BLaER1 (cell line): ENCODE measurements at regions not wholly inside any gene's neighbourhood (a gene's known extent, or its start where the extent isn't known, plus 50 kb on each side); places are given as distances from the start of the nearest gene placed in this dataset.

ENCODE experiments used
- H3K27ac ChIP-seq: shearing (Covaris generic); formaldehyde crosslinking; 2 replicates; pipeline ENCODE4 v1.8.1; 2022
- H3K27me3 ChIP-seq: shearing (Covaris generic); formaldehyde crosslinking; 2 replicates; pipeline ENCODE4 v1.8.1; 2022
- H3K36me3 ChIP-seq: shearing (Covaris generic); formaldehyde crosslinking; 2 replicates; pipeline ENCODE4 v1.8.1; 2022
- H3K4me1 ChIP-seq: shearing (Covaris generic); formaldehyde crosslinking; 2 replicates; pipeline ENCODE4 v1.8.1; 2022
- H3K4me2 ChIP-seq: shearing (Covaris generic); formaldehyde crosslinking; 2 replicates; pipeline ENCODE4 v1.8.1; 2022
- H3K4me3 ChIP-seq: shearing (Covaris generic); formaldehyde crosslinking; 2 replicates; pipeline ENCODE4 v1.8.1; 2022
- H3K9ac ChIP-seq: shearing (Covaris generic); formaldehyde crosslinking; 2 replicates; pipeline ENCODE4 v1.8.1; 2022
- H3K9me3 ChIP-seq: shearing (Covaris generic); formaldehyde crosslinking; 2 replicates; pipeline ENCODE4 v1.8.1; 2022
- H4K20me1 ChIP-seq: shearing (Covaris generic); formaldehyde crosslinking; 2 replicates; pipeline ENCODE4 v1.8.1; 2022
- Cebpa-rat ChIP-seq: shearing (Covaris generic); IDR thresholded peaks from 2 replicates; pipeline ENCODE4 v1.8.1; 2022

DNA sequence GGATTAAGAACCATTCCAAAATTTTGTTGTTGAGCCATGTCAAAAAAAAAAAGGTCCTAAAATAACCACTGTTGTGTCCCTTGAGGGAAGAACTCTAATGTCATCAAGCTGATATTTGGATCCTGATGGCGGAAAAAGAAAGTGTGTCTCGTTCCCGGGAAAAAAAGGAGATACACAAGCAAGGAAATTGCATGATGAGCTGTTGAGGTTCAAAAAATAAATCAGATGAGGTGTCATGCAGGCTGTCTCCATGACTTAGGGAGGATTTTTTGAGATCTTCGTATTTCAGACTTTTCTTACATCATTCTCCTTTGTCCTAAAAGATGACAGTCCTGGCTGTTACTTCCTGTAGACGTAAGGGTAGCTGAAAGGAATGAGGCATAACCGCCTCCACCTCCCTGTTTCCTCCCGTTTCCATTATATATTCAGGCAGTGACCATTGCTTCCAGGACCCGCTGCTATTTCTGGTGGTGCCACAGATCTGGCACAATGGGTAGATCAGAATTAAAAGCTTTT lies 117.3 kb upstream of the TNFAIP3 start:
- Histone ChIP-seq H4K20me1 (no peaks in the 10 kb centered on the region), H3K9ac (peak overlapping the region; percentile 13; the same call in 1 of the 2 replicates), H3K4me1 (peaks cover 56% of the 10 kb centered on the region), H3K4me3 (peak overlapping the region; percentile 4; the same call in 1 of the 2 replicates), H3K27ac (peak overlapping the region; percentile 40; the same call in 1 of the 2 replicates), H3K9me3 (no peaks in the 10 kb centered on the region), H3K4me2 (peak overlapping the region; percentile 77), H3K36me3 (no peaks in the 10 kb centered on the region), H3K27me3 (no peaks in the 10 kb centered on the region)
- TF ChIP-seq Cebpa-rat: no peak

GRCh38 chr6:137750297-137750696 lies 116.8 kb upstream of the TNFAIP3 start:
- Histone ChIP-seq H3K4me2 (peak overlapping the region; percentile 77), H3K36me3 (no peaks in the 10 kb centered on the region), H3K4me3 (no peak overlapping the region), H4K20me1 (no peaks in the 10 kb centered on the region), H3K27ac (no peak overlapping the region; the same call in 1 of the 2 replicates), H3K9ac (no peak overlapping the region), H3K9me3 (no peaks in the 10 kb centered on the region), H3K27me3 (no peaks in the 10 kb centered on the region), H3K4me1 (peaks cover 61% of the 10 kb centered on the region)
- no peak for TF ChIP-seq Cebpa-rat

DNA sequence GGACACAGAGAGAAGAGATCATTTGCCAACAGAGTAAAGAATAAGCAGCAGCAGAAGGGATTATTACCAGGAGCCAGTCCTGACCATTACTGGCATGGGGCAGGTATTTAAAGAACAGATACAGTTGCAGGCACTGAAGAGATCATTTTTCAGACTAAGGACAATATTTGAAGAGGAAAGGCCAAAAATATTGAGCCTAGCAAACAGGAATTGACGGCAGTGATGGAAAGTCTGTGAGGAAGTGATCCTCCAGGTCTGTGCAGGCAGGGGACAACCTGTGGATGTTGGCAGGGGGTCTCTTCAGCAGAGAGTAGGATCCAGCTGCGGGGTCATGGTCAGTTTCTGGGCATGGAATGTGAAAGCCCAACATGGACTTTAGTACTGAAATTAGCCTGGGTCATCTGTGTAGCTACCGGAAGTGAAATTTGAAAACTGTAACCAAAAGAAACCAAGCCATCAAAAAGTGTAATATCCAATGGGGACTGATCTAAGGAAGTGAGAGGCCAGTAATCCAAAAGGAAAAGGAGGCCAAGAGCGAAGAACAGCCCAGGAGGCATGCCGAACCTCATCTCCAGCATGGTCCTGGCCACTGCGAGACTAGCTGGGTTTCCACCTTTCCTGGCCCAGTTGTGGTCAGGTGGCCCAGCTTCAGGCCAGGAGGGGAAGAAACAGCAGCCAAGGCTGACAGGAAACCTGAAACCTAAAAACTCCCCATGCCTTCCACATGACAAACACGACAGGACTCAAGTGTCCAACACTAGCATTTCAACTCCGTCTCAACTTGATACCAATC lies 115.1 kb upstream of the TNFAIP3 start:
- H3K27me3 ChIP-seq: no peaks in the 10 kb centered on the region
- H3K36me3 ChIP-seq: no peaks in the 10 kb centered on the region
- H4K20me1 ChIP-seq: no peaks in the 10 kb centered on the region
- no peak overlapping the region for H3K27ac ChIP-seq
- no peak for TF ChIP-seq Cebpa-rat
- 0 out of 2 replicates have a peak overlapping the region, but pooled peaks have one; percentile 10 for H3K4me2 ChIP-seq
- no peak overlapping the region for H3K9ac ChIP-seq
- no peaks in the 10 kb centered on the region for H3K9me3 ChIP-seq
- H3K4me1 ChIP-seq: peaks cover 70% of the 10 kb centered on the region
- no peak overlapping the region for H3K4me3 ChIP-seq

- H4K20me1 ChIP-seq: no peaks in the 10 kb centered on the region
- TF ChIP-seq Cebpa-rat: no peak
- peaks cover 60% of the 10 kb centered on the region for H3K4me1 ChIP-seq
- peak overlapping the region; percentile 67 for H3K4me2 ChIP-seq
- no peak overlapping the region for H3K9ac ChIP-seq
- H3K9me3 ChIP-seq: no peaks in the 10 kb centered on the region
- no peaks in the 10 kb centered on the region for H3K36me3 ChIP-seq
- H3K27me3 ChIP-seq: no peaks in the 10 kb centered on the region
- no peak overlapping the region; the same call in 1 of the 2 replicates for H3K4me3 ChIP-seq
- peak overlapping the region; percentile 62 for H3K27ac ChIP-seq
Measured at GRCh38 chr6:137754366-137754765, 112.7 kb upstream of the TNFAIP3 start.

GRCh38 chr6:137754866-137755265 lies 112.2 kb upstream of the TNFAIP3 start:
- peak overlapping the region; percentile 67 for H3K4me2 ChIP-seq
- peaks cover 59% of the 10 kb centered on the region for H3K4me1 ChIP-seq
- H3K9ac ChIP-seq: no peak overlapping the region

GRCh38 chr6:137755284-137755683 lies 111.8 kb upstream of the TNFAIP3 start:
- H3K4me3 ChIP-seq: no peak overlapping the region
- H3K27ac ChIP-seq: peak overlapping the region; percentile 62
- H3K4me2 ChIP-seq: peak overlapping the region; percentile 67
- H3K4me1 ChIP-seq: peaks cover 55% of the 10 kb centered on the region
- H3K27me3 ChIP-seq: no peaks in the 10 kb centered on the region
- TF ChIP-seq Cebpa-rat: no peak
- H3K36me3 ChIP-seq: no peaks in the 10 kb centered on the region
- no peaks in the 10 kb centered on the region for H4K20me1 ChIP-seq
- H3K9me3 ChIP-seq: no peaks in the 10 kb centered on the region
- no peak overlapping the region for H3K9ac ChIP-seq

More at GRCh38 chr6:137754866-137755265, 112.2 kb upstream of the TNFAIP3 start:
- no peak for TF ChIP-seq Cebpa-rat
- no peaks in the 10 kb centered on the region for H3K36me3 ChIP-seq
- no peak overlapping the region; the same call in 1 of the 2 replicates for H3K4me3 ChIP-seq
- H3K27me3 ChIP-seq: no peaks in the 10 kb centered on the region
- H3K9me3 ChIP-seq: no peaks in the 10 kb centered on the region
- peak overlapping the region; percentile 62; the same call in 1 of the 2 replicates for H3K27ac ChIP-seq
- no peaks in the 10 kb centered on the region for H4K20me1 ChIP-seq

- H3K4me3 ChIP-seq: no peak overlapping the region
- no peaks in the 10 kb centered on the region for H4K20me1 ChIP-seq
- no peak for TF ChIP-seq Cebpa-rat
- H3K27ac ChIP-seq: no peak overlapping the region
- no peaks in the 10 kb centered on the region for H3K27me3 ChIP-seq
- peaks cover 44% of the 10 kb centered on the region for H3K4me1 ChIP-seq
- H3K9me3 ChIP-seq: no peaks in the 10 kb centered on the region
- H3K4me2 ChIP-seq: no peak overlapping the region
- H3K9ac ChIP-seq: no peak overlapping the region
- H3K36me3 ChIP-seq: no peaks in the 10 kb centered on the region
Measured at GRCh38 chr6:137756788-137757187, 110.3 kb upstream of the TNFAIP3 start.

DNA sequence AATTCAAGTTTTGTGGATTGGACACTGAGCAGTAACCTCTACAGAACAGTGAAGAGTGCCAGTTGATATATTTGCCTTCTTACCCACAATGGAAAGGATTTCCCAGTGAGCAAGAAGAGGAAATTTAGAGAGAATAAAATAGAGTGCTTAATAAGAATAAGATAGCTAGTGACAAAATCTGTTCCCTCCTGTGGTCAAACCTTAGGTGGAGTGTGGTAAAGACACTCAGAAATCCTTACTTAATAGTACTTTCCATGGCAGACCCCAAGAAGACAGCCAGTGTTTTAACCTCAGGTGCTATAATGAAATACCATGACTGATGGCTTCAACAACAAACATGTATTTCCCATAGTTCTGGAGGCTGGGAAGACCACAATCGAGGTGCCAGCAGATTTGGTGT lies 108.4 kb upstream of the TNFAIP3 start:
- H3K4me1 ChIP-seq: peaks cover 30% of the 10 kb centered on the region
- no peaks in the 10 kb centered on the region for H4K20me1 ChIP-seq
- TF ChIP-seq Cebpa-rat: no peak
- no peak overlapping the region for H3K4me2 ChIP-seq
- H3K9me3 ChIP-seq: no peaks in the 10 kb centered on the region
- H3K9ac ChIP-seq: no peak overlapping the region
- no peaks in the 10 kb centered on the region for H3K36me3 ChIP-seq
- no peaks in the 10 kb centered on the region for H3K27me3 ChIP-seq
- H3K27ac ChIP-seq: no peak overlapping the region
- H3K4me3 ChIP-seq: no peak overlapping the region

GRCh38 chr6:137759624-137760023 lies 107.4 kb upstream of the TNFAIP3 start:
- no peak for TF ChIP-seq Cebpa-rat

DNA sequence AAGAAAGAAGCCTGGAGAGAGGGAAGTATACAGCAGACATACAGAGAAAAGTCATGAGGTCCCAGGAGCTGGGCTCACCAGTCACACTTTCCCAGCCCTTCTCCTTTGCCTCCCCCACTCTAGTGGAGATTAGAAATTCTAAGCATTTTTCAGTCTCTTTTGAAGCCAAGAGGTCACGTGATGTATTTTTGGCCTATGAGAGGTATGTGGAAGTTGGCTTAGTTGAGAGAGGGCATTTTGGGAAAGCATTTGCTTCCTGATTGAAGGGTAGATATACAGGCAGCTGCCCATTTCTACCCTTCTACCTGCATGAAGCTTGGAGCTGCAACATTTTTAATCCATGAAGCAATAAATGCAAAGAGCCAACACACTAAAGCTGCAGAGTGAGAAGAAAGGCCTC lies 106.0 kb upstream of the TNFAIP3 start:
- H3K36me3 ChIP-seq: no peaks in the 10 kb centered on the region
- TF ChIP-seq Cebpa-rat: no peak
- H3K9ac ChIP-seq: no peak overlapping the region
- no peaks in the 10 kb centered on the region for H4K20me1 ChIP-seq
- no peak overlapping the region for H3K27ac ChIP-seq
- H3K9me3 ChIP-seq: no peaks in the 10 kb centered on the region
- no peaks in the 10 kb centered on the region for H3K27me3 ChIP-seq
- H3K4me1 ChIP-seq: peaks cover 6% of the 10 kb centered on the region
- H3K4me3 ChIP-seq: no peak overlapping the region
- no peak overlapping the region for H3K4me2 ChIP-seq

More at GRCh38 chr6:137759624-137760023, 107.4 kb upstream of the TNFAIP3 start:
- Histone ChIP-seq H3K9me3 (no peaks in the 10 kb centered on the region), H3K36me3 (no peaks in the 10 kb centered on the region), H3K9ac (no peak overlapping the region), H4K20me1 (no peaks in the 10 kb centered on the region), H3K4me2 (no peak overlapping the region), H3K27me3 (no peaks in the 10 kb centered on the region), H3K4me1 (peaks cover 20% of the 10 kb centered on the region), H3K4me3 (no peak overlapping the region), H3K27ac (no peak overlapping the region)
